H1 (cell line): ENCODE measurements at regions not wholly inside any gene's neighbourhood (a gene's known extent, or its start where the extent isn't known, plus 50 kb on each side); places are given as distances from the start of the nearest gene placed in this dataset.

Source experiments
- CTCF ChIA-PET: fragments of 300-600 bp; sonication (Branson Sonifier 250); formaldehyde crosslinking; loops from one replicate; lab custom pipeline; 2021; ENCODE audit not compliant: partially characterized antibody; lab: Charles Lee
- POLR2A ChIA-PET: fragments of 300-600 bp; sonication (Branson Sonifier 250); formaldehyde crosslinking; loops from one replicate; lab custom pipeline; 2021; ENCODE audit warnings: inconsistent platforms; ENCODE audit not compliant: partially characterized antibody; lab: Charles Lee
- DNase-seq, 2 experiments: peaks; one replicate each; pipeline versions ENCODE4 v3.0.0 to v3.0.0-alpha.2; 2010 to 2022; ENCODE audit warnings: low spot score in 2 of 2, low read depth in 1 of 2, mixed read lengths in 1 of 2
- FAIRE-seq: peaks from 2 replicates; lab custom pipeline; 2011; peaks lifted over from hg19 to GRCh38; lab: Jason Lieb, UNC
- H2AFZ ChIP-seq: 2 replicates; pipeline ENCODE4 v1.8.1; 2012; ENCODE audit warnings: low read length, inconsistent platforms
- H2AK5ac ChIP-seq: 2 replicates; pipeline ENCODE4 v1.6.1; 2013; ENCODE audit warnings: low read depth, low read length
- H2BK120ac ChIP-seq: replicated peaks from 2 replicates; pipeline ENCODE3; 2013; ENCODE audit warnings: low read depth, low read length, inconsistent platforms
- H2BK12ac ChIP-seq: 2 replicates; pipeline ENCODE4 v1.6.1; 2013; ENCODE audit warnings: low read depth, low read length
- H2BK15ac ChIP-seq: 2 replicates; pipeline ENCODE4 v1.6.1; 2013; ENCODE audit warnings: low read length
- H2BK20ac ChIP-seq: 2 replicates; pipeline ENCODE4 v1.6.1; 2013; ENCODE audit warnings: low read length
- H2BK5ac ChIP-seq: 2 replicates; pipeline ENCODE4 v1.6.1; 2013; ENCODE audit warnings: low read depth, low read length
- H3K14ac ChIP-seq: 2 replicates; pipeline ENCODE4 v1.6.1; 2013; ENCODE audit warnings: inconsistent platforms; ENCODE audit not compliant: insufficient read length
- H3K18ac ChIP-seq: 2 replicates; pipeline ENCODE4 v1.6.1; 2013; ENCODE audit warnings: low read length; ENCODE audit errors: extremely low read depth
- H3K23ac ChIP-seq: 2 replicates; pipeline ENCODE4 v1.6.1; 2013; ENCODE audit warnings: inconsistent platforms; ENCODE audit not compliant: insufficient read length
- H3K23me2 ChIP-seq: 2 replicates; pipeline ENCODE4 v1.6.1; 2013; ENCODE audit warnings: low read depth, low read length
- H3K27ac ChIP-seq: 2 replicates; pipeline ENCODE4 v1.6.1; 2011; ENCODE audit warnings: low read depth, low read length, inconsistent platforms
- H3K27me3 ChIP-seq, 4 experiments: replicated peaks in 1 of 4; 1 replicate in 1 of 4; 2 replicates in 3 of 4; pipeline versions ENCODE4 v1.6.1 to v1.8.1; 2011 to 2013; ENCODE audit warnings: low read length in 3 of 4, mild to moderate bottlenecking in 3 of 4, inconsistent platforms in 2 of 4, mixed read lengths in 2 of 4, moderate library complexity in 1 of 4; ENCODE audit not compliant: control insufficient read depth in 3 of 4, insufficient read depth in 3 of 4; ENCODE audit errors: extremely low read depth in 1 of 4
- H3K36me3 ChIP-seq, 4 experiments: 2 replicates each; pipeline versions ENCODE4 v1.6.1 to v1.8.1; 2011 to 2013; ENCODE audit warnings: mild to moderate bottlenecking in 4 of 4, low read length in 3 of 4, moderate library complexity in 2 of 4, control low read depth in 1 of 4, inconsistent platforms in 1 of 4; ENCODE audit not compliant: insufficient read depth in 4 of 4, control insufficient read depth in 2 of 4
- H3K4ac ChIP-seq: replicated peaks from 2 replicates; pipeline ENCODE3; 2013; ENCODE audit warnings: low read length, low read depth, mixed read lengths, inconsistent platforms; ENCODE audit not compliant: insufficient read length
- H3K4me1 ChIP-seq, 4 experiments: replicated peaks in 1 of 4; 1 replicate in 1 of 4; 2 replicates in 3 of 4; pipeline versions ENCODE4 v1.6.1 to v1.8.1; 2011 to 2013; ENCODE audit warnings: low read length in 3 of 4, inconsistent platforms in 2 of 4, mixed read lengths in 1 of 4; ENCODE audit not compliant: insufficient read depth in 4 of 4, control insufficient read depth in 3 of 4
- H3K4me2 ChIP-seq, 2 experiments: 2 replicates each; pipeline versions ENCODE4 v1.6.1 to v1.8.1; 2011 to 2013; ENCODE audit warnings: low read depth in 2 of 2, low read length in 2 of 2, control low read depth in 1 of 2, inconsistent platforms in 1 of 2, mild to moderate bottlenecking in 1 of 2; ENCODE audit not compliant: insufficient read depth in 1 of 2
- H3K4me3 ChIP-seq, 4 experiments: fragments of 200-600, 300-600 bp in 1 of 4; sonication (generic), shearing (Covaris generic), sonication (Bioruptor Twin) in 1 of 4; 2 replicates each; pipeline versions ENCODE4 v1.5.1 to v1.8.1; 2011 to 2016; ENCODE audit warnings: low read length in 4 of 4, low read depth in 3 of 4, control low read depth in 2 of 4, inconsistent platforms in 2 of 4, mild to moderate bottlenecking in 2 of 4, mixed read lengths in 1 of 4, moderate library complexity in 1 of 4; ENCODE audit not compliant: insufficient read depth in 2 of 4; ENCODE audit errors: extremely low read depth in 1 of 4
- H3K56ac ChIP-seq: replicated peaks from 2 replicates; pipeline ENCODE3; 2013; ENCODE audit warnings: low read depth, mild to moderate bottlenecking, mixed read lengths, low read length, inconsistent platforms; ENCODE audit not compliant: insufficient read length
- H3K79me1 ChIP-seq: 2 replicates; pipeline ENCODE4 v1.6.1; 2013; ENCODE audit warnings: low read depth, low read length, control low read depth
- H3K79me2 ChIP-seq, 2 experiments: 2 replicates each; pipeline versions ENCODE4 v1.6.1 to v1.8.1; 2012 to 2013; ENCODE audit warnings: low read length in 2 of 2, mild to moderate bottlenecking in 2 of 2, inconsistent platforms in 1 of 2; ENCODE audit not compliant: insufficient read depth in 2 of 2, control insufficient read depth in 1 of 2
- H3K9ac ChIP-seq, 4 experiments: replicated peaks in 1 of 4; 1 replicate in 1 of 4; 2 replicates in 3 of 4; pipeline versions ENCODE4 v1.6.1 to v1.8.1; 2011 to 2013; ENCODE audit warnings: low read depth in 3 of 4, low read length in 3 of 4, control low read depth in 2 of 4, mild to moderate bottlenecking in 2 of 4, moderate library complexity in 2 of 4, inconsistent platforms in 1 of 4; ENCODE audit errors: extremely low read depth in 1 of 4
- H3K9me3 ChIP-seq, 2 experiments: 2 replicates each; pipeline versions ENCODE4 v1.6.1 to v1.8.1; 2012 to 2013; ENCODE audit warnings: mild to moderate bottlenecking in 2 of 2, moderate library complexity in 2 of 2, control low read depth in 1 of 2, inconsistent platforms in 1 of 2, low read depth in 1 of 2, low read length in 1 of 2, mixed read lengths in 1 of 2; ENCODE audit not compliant: insufficient read depth in 2 of 2
- H4K20me1 ChIP-seq, 2 experiments: replicated peaks in 1 of 2; 2 replicates each; pipeline versions ENCODE3 to v1.8.1; 2011 to 2013; ENCODE audit warnings: inconsistent platforms in 2 of 2, low read length in 2 of 2, mild to moderate bottlenecking in 1 of 2; ENCODE audit not compliant: insufficient read depth in 2 of 2, control insufficient read depth in 1 of 2
- H4K5ac ChIP-seq: 2 replicates; pipeline ENCODE4 v1.6.1; 2013; ENCODE audit warnings: low read length, low read depth, mixed read lengths, inconsistent platforms; ENCODE audit not compliant: insufficient read length
- H4K8ac ChIP-seq: 2 replicates; pipeline ENCODE4 v1.8.0; 2013; ENCODE audit warnings: mild to moderate bottlenecking, moderate library complexity, low read length, inconsistent platforms; ENCODE audit not compliant: insufficient read depth; ENCODE audit errors: extremely low read depth
- H4K91ac ChIP-seq: replicated peaks from 2 replicates; pipeline ENCODE3; 2013; ENCODE audit warnings: low read length, mixed read lengths, inconsistent platforms; ENCODE audit not compliant: insufficient read length
- ASH2L ChIP-seq: fragments of 200-600, 300-600 bp; sonication (generic); IDR thresholded peaks from one replicate; pipeline ENCODE4 v1.7.1; 2017; ENCODE audit warnings: low read length
- ATF3 ChIP-seq: IDR thresholded peaks from 2 replicates; pipeline ENCODE4 v1.6.1; 2011; ENCODE audit warnings: low read depth, mild to moderate bottlenecking, low read length; ENCODE audit not compliant: insufficient read depth
- CEBPB ChIP-seq: IDR thresholded peaks from 2 replicates; pipeline ENCODE4 v1.6.1; 2012; ENCODE audit warnings: low read depth, low read length
- CREB1 ChIP-seq: IDR thresholded peaks from 2 replicates; pipeline ENCODE4 v1.6.1; 2012; ENCODE audit warnings: inconsistent platforms
- EGR1 ChIP-seq: IDR thresholded peaks from 2 replicates; pipeline ENCODE4 v1.6.1; 2011; ENCODE audit warnings: low read depth, low read length, borderline replicate concordance
- GTF2F1 ChIP-seq: IDR thresholded peaks from 2 replicates; pipeline ENCODE4 v1.6.1; 2012; ENCODE audit warnings: low read depth, low read length, improper control_type of control experiment, borderline replicate concordance
- KDM1A ChIP-seq: fragments of 200-600, 300-600 bp; sonication (generic); IDR thresholded peaks from 2 replicates; pipeline ENCODE4 v1.7.1; 2016; ENCODE audit warnings: mild to moderate bottlenecking, low read length, borderline replicate concordance
- KDM5A ChIP-seq: fragments of 200-600 bp; IDR thresholded peaks from 2 replicates; pipeline ENCODE4 v1.7.1; 2012; ENCODE audit warnings: mild to moderate bottlenecking, low read length, inconsistent platforms, mixed read lengths
- MAX ChIP-seq: IDR thresholded peaks from 2 replicates; pipeline ENCODE4 v1.6.1; 2012; ENCODE audit warnings: inconsistent platforms
- RBBP5 ChIP-seq: IDR thresholded peaks from 2 replicates; pipeline ENCODE4 v1.7.1; 2012; ENCODE audit warnings: low read depth, mild to moderate bottlenecking, inconsistent platforms, low read length, moderate library complexity, borderline replicate concordance
- RFX5 ChIP-seq: IDR thresholded peaks from 2 replicates; pipeline ENCODE4 v1.6.1; 2011; ENCODE audit warnings: low read depth, low read length, improper control_type of control experiment, borderline replicate concordance
- SIN3A ChIP-seq, 2 experiments: IDR thresholded peaks in 1 of 2; conservative IDR thresholded peaks in 1 of 2; 2 replicates each; pipeline ENCODE4 v1.6.1; 2011 to 2012; ENCODE audit warnings: low read length in 2 of 2, improper control_type of control experiment in 1 of 2, low read depth in 1 of 2, mild to moderate bottlenecking in 1 of 2
- SIX5 ChIP-seq: IDR thresholded peaks from 2 replicates; pipeline ENCODE4 v1.6.1; 2011; ENCODE audit warnings: mild to moderate bottlenecking, low read depth, low read length
- WGBS, 2 experiments: shearing (Covaris generic) in 1 of 2; methylation state at CpG; one replicate each; pipeline versions ENCODE4 v1.1.6 to v1.1.7; 2013 to 2015; ENCODE audit warnings: low lambda C conversion rate in 2 of 2, mixed read lengths in 2 of 2, inconsistent platforms in 1 of 2, low coverage in 1 of 2, missing lambda C conversion rate in 1 of 2; ENCODE audit not compliant: insufficient replicate concordance in 2 of 2, insufficient coverage in 1 of 2, insufficient read length in 1 of 2; ENCODE audit errors: extremely low coverage in 1 of 2, missing lambda C conversion rate in 1 of 2; 5-methylcytosine and 5-hydroxymethylcytosine counted together

DNA sequence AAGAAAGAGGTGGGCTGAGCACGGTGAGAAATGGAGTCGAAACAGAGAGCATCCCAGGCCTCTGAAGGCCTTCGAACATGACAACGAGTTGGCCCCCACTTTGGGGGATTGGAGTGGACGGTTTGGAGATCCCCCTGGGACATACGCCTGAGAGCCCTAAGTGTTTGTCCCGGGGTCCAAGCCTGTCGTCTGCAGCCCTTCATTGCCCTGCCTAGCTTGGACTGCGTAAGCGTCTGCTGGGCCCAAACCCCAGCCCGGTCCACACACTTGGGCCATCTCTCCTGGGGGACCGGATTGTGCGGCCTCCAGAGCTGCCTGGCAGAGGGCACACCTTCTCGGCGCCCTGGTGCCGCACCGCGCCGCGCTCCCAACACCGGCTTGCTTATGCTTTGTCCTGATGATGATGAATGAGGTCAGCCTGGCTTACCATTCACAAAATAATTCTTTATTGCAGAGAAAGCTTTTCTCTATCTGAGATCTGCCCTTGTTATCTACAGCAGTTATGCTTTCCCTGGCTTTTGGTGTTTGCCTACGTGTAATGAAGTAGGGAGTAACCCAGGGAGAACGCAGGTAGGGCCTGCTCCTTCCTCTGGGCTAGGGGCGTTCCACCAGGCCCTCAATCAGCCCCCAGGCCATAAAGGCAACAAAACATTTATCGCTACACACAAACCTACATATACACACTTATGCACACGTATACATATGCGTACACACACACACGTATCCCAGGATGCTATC is 85.9 kb upstream of the PPARA start:
- Histone ChIP-seq H2AK5ac (no peak overlapping the region), H2BK120ac (no peak overlapping the region), H2BK20ac (no peak overlapping the region), H3K36me3 (no peaks in the 10 kb centered on the region; a peak in 1 of 8 replicates), H3K56ac (no peak overlapping the region), H3K4me3 (no peak overlapping the region), H3K79me1 (no peaks in the 10 kb centered on the region), H3K23ac (no peak overlapping the region), H2BK12ac (no peak overlapping the region), H4K5ac (no peak overlapping the region), H3K14ac (no peak overlapping the region), H2BK15ac (no peak overlapping the region), H2BK5ac (no peak overlapping the region), H3K4me2 (no peak overlapping the region), H4K20me1 (no peaks in the 10 kb centered on the region), H4K91ac (no peak overlapping the region), H2AFZ (no peak overlapping the region), H3K18ac (no peak overlapping the region), H4K8ac (no peak overlapping the region), H3K9ac (no peak overlapping the region), H3K9me3 (no peaks in the 10 kb centered on the region), H3K27ac (no peak overlapping the region), H3K4me1 (peaks cover 0 to 8% (median 3%) of the 10 kb centered on the region in 4 experiments; a peak in 5 of 7 replicates), H3K79me2 (no peaks in the 10 kb centered on the region), H3K4ac (no peak overlapping the region), H3K23me2 (no peaks in the 10 kb centered on the region; the same call in 1 of the 2 replicates), H3K27me3 (peaks cover 3 to 65% (median 40%) of the 10 kb centered on the region in 4 experiments)
- CTCF ChIA-PET, result interaction anchor here (2.1 kb wide), 1 partner anchor 51 kb away, joined by 6 read pairs; no protein-coding TSS in a partner anchor
- POLR2A ChIA-PET, result interaction anchor here (0.8 kb wide), 1 partner anchor 8 kb away, joined by 3 read pairs; no protein-coding TSS in a partner anchor
- FAIRE-seq (no peak), DNase-seq (no peak)
- WGBS, 2 experiments, result 93% methylated on average over 28 of the region's 28 CpGs; no CpG with 5 or more reads in 1 of the 2 experiments
- TF ChIP-seq EGR1 (no peak), CEBPB (no peak), ASH2L (no peak), RFX5 (no peak), SIN3A (conservative IDR thresholded peaks at IDR 0.05 in 1 of 2, IDR thresholded peaks at IDR 0.05 in 1 of 2; ENCODE audit: low read depth in 1 of 2, low read length in 2 of 2) (no peak), KDM1A (no peak), CREB1 (no peak), MAX (no peak), RBBP5 (no peak), KDM5A (no peak), GTF2F1 (no peak), SIX5 (no peak), ATF3 (no peak)
